GM21381 (cell line): ENCODE measurements at regions not wholly inside any gene's neighbourhood (a gene's known extent, or its start where the extent isn't known, plus 50 kb on each side); places are given as distances from the start of the nearest gene placed in this dataset.
"Not testable (repeated sequence)": the region's sequence is repeated elsewhere in the genome, so short reads cannot be mapped to it uniquely, and the experiment has no call there.

Experiments
- ATAC-seq: cut with Tn5 transposase; IDR thresholded peaks from one replicate; pipeline ENCODE4 v1.9.1; 2021; ENCODE audit warnings: mild to moderate bottlenecking, moderate library complexity; ENCODE audit not compliant: unreplicated experiment

- no peak for ATAC-seq
These were observed 1243.0 kb upstream of the RAG2 start for GRCh38 chr11:37841016-37841415.

- not testable (repeated sequence) for ATAC-seq
These were observed 1242.3 kb upstream of the RAG2 start for GRCh38 chr11:37840345-37840744.

- no peak for ATAC-seq
These were observed 1232.5 kb upstream of the RAG2 start for GRCh38 chr11:37830529-37830928.

GRCh38 chr11:37817727-37818270 lies 1219.8 kb upstream of the RAG2 start:
- ATAC-seq: no peak

- no peak for ATAC-seq
These were observed 1214.3 kb upstream of the RAG2 start for GRCh38 chr11:37812281-37812880.

GRCh38 chr11:37811349-37811748 lies 1213.3 kb upstream of the RAG2 start:
- ATAC-seq: no peak

GRCh38 chr11:37804666-37805065 lies 1206.6 kb upstream of the RAG2 start:
- ATAC-seq: no peak

GRCh38 chr11:37788141-37788877 lies 1190.3 kb upstream of the RAG2 start:
- ATAC-seq: no peak

- no peak for ATAC-seq
These were observed 1188.2 kb upstream of the RAG2 start for GRCh38 chr11:37786214-37786755.

- no peak for ATAC-seq
These were observed 1176.4 kb upstream of the RAG2 start for GRCh38 chr11:37774441-37774840.

GRCh38 chr11:37770145-37770544 lies 1172.1 kb upstream of the RAG2 start:
- ATAC-seq: no peak

- ATAC-seq: no peak
These were observed 1164.0 kb upstream of the RAG2 start for GRCh38 chr11:37762079-37762478.

- ATAC-seq: no peak
These were observed 1157.5 kb upstream of the RAG2 start for GRCh38 chr11:37755521-37755920.

- no peak for ATAC-seq
These were observed 1150.6 kb upstream of the RAG2 start for GRCh38 chr11:37748641-37749040.

- no peak for ATAC-seq
These were observed 1149.1 kb upstream of the RAG2 start for GRCh38 chr11:37747121-37747520.

GRCh38 chr11:37727371-37727770 lies 1129.3 kb upstream of the RAG2 start:
- ATAC-seq: no peak

- ATAC-seq: no peak
These were observed 1126.3 kb upstream of the RAG2 start for GRCh38 chr11:37724315-37724714.

GRCh38 chr11:37721485-37721884 lies 1123.4 kb upstream of the RAG2 start:
- ATAC-seq: no peak

- ATAC-seq: no peak
These were observed 1120.5 kb upstream of the RAG2 start for GRCh38 chr11:37718431-37718999.

- ATAC-seq: no peak
These were observed 1114.2 kb upstream of the RAG2 start for GRCh38 chr11:37712251-37712650.

GRCh38 chr11:37710031-37710430 lies 1112.0 kb upstream of the RAG2 start:
- ATAC-seq: no peak

GRCh38 chr11:37704791-37705190 lies 1106.8 kb upstream of the RAG2 start:
- no peak for ATAC-seq
